NCI-H1105 (cell line): ENCODE measurements at regions not wholly inside any gene's neighbourhood (a gene's known extent, or its start where the extent isn't known, plus 50 kb on each side); places are given as distances from the start of the nearest gene placed in this dataset.

Source experiments
- DNase-seq: peaks from one replicate; lab custom pipeline; 2025; lab: John Stamatoyannopoulos, UW

DNA sequence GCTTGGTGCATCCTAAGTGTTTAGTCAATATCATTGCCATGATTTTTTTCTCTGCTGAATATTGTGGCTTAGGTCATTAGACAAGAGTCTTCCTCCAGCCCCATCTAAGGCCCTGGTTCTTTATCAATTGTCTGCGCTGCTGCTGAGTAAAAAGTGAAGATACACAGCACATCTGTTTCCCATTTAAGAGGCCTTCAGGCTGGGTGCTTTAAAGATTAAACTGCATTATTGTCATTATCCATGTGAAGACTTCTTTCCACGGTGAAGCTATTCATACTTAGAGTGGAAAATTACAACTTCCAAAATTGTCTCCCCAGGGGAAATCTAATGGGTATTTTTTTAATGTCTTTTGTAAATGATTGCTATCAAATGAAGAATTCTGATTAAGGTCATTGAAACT lies 719.8 kb upstream of the LRRC4C start:
- DNase-seq, result no peak

DNA sequence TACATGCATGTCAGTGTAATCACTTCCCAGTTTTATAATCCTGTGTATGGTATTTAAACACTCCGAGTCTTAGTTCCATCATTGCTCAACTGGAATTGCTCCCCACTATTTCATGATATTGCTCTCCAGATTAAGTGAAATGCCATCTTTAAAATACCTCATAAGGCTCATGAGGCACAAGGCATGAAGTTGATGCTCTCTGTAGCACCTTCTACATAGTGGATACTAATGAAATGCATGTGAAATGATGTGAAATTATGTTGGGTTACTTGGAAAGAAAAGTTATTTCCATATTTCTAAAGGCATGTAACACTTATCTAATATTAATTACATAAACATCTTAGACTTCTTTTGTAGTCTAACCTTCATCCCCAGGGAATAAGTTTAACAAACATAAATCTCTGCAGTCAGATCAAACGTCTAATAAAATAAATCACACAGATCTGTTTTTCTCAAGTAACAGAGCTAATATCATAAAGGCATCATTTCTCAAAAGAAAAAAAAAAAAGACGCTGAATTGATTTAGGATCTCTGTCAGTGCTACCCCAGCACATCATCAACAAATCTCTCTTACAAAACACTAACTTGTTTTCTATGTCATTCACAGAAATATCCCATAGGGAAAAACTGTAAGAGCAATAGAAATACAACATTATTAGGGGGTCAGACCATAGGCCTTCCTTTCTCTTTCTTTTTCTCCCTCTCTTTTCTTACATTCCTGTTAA lies 736.0 kb upstream of the LRRC4C start:
- DNase-seq, result no peak

DNA sequence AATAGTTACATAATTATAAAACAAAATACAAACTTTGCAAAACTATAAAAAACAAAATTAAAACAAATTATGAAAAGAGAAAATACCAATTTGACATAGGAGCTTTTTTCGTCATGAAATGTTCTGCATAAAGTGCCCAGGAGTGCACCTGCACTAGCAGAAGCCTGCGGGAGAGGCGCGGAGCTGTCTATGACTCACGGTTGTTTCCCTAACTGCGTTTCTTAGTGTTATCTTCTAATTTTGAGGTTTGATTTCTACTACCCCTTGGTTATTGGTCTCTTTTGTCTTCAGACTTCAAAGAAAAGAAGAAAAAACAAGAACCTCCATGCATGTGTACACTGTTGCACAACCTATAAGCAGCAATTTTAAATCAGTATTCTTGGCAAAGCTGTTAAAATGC lies 740.9 kb upstream of the LRRC4C start:
- no peak for DNase-seq

DNA sequence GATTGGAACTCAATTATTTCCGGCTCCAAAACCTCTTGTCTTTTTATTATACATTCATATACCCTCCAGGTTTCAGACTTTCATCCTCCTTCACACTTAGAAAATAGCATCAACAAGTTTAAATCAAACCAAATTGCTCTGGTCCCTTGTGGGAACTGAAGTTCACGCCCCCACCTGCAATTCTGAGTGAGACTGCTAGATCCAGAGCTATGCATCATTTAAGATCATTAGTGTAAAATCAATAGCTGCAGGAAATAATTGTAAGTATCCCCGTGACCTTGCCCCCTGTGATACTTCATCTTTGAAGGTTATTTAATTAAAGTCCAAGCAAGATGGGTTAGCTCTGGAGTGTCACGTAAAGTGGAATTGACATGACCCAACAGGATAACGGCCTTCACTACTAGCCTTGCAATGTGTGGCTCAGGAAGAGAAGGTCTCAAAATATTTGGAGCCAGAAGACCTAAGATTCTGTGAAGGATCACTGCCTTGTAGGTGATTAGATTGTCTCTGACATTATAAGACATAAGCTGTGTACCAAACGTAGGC lies 742.2 kb upstream of the LRRC4C start:
- no peak for DNase-seq

DNA sequence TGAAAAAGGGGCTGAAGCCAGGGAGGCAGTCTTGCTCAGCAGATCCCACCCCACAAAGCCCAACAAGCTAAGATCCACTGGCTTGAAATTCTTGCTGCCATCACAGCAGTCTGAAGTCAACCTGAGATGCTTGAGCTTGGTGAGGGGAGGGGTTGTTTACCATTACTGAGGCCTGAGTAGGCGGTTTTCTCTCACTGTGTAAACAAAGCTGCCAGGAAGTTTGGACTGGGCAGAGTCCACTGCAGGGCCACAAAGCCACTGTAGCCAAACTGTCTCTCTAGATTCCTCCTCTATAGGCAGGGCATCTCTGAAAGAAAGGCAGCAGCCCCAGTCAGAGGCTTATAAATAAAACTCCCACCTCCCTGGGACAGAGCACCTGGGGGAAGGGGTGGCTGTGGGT lies 746.1 kb upstream of the LRRC4C start:
- DNase-seq, result no peak

DNA sequence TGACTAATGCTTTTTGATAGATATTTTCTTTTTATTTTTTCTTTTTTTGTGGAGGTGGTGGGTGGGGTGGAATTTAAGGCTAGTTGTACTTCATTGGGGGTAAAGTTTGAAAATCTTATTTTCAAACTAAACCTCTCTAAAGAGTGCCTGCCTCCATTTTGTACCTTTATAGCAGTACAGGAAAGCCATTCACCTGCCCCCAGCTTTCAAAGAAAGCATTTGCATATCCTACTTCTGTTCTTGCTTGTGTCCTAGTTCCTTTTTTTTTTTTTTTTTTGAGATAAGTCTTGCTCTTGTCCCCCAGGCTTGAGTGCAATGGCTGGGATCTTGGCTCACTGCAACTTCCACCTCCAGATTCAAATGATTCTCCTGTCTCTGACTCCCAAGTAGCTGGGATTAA lies 766.2 kb upstream of the LRRC4C start:
- no peak for DNase-seq

DNA sequence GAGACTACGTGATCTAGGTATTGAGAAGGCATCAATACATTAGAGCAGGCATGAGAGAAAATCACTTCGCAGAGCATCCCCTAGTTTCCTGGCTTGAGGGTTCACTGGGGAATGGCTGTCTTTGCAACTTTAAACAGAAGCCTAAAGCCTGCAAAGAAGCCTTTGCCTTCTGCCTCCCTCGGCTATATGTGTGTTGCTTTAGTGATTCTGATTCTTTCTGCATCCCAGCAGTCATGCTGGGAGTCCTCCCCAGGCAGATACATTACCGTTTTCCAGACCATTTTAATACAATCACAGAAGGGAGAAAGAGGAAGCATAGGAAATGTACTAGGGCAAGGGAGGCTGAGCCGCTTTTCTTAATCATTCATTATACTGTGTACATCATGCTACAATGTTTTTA lies 773.2 kb upstream of the LRRC4C start:
- DNase-seq, result no peak

DNA sequence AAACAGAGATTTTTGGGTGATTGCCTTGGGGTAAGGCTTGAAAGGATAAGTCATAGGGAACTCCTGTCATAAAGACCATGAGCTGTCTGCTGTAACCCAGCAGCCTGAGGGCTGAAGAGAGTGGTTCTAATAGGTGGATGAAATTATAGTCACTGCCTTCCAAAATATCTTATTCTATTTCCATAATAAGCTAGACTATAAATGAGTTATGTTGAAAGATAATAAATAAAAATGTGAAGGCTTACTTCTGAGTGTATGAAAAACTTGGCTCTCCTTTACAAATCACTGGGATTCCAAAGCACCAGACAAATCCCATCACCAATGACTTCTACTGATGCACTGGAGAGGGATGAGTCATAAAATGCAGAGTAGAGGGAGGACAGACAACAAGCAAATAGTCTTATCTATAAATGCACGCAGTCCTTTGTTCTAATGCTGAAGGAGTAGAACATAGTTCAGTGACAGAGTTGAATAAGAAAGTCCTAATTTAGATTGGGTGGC lies 775.0 kb upstream of the LRRC4C start:
- no peak for DNase-seq

DNA sequence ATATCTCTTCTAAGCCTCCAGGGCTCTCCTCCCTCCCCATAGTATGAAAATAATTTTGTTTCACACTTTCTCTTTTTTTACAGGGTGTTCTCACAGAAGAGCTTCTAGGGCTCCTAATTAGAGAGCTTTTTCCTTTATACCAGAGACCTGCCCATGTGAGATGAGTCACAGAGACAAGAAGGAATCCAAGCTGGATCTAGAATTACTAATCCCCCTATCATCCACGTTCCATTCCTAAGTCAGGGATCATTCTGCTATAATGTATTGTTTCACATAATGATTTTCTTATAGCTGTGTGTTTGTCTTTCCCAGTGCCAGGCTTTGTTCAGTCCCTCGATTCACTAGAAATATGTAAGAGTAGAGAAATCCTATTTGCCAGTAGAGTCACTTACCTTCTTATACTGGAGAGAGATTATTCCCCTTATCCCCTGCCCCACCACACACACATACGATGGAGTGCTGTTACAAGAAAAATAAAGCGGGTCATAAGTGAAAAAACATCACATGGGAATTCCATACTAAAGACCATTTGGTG lies 778.3 kb upstream of the LRRC4C start:
- no peak for DNase-seq

DNA sequence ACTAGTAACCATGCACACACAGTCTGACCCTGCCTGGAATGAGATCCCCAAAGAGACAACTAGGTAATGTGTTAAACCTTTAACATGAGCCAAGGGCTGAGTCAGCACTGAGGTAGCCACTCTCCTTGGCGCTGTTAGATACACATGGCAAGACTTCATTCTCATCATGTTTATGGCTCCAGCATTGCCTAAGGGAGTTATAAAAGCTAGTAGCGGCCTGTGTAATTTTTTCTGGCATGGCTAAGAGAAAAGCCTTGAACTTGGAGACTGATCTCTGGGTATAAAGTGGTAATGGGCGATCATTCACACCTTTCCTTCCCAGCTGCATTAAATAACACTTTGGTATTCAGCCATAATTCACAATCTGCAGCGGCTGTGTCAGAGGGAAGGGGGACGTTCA lies 779.7 kb upstream of the LRRC4C start:
- no peak for DNase-seq

DNA sequence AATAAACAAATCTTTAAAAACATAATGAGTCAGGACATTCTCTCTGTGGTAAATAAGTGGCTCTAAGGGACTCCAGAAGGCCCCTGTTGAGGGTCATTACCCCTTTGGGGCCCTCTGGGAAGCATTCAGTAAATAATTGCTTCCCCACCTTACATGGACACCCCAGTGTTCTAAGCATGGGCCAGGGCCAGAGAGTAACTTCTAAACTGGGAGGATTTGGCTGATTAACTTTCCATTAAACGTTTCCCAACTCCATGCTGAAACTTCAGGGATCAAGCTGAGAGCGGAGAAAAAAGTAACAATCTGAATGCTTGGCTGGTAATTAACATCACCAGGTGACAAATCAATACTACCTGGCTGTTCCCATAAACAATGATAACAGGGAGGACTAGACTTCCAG lies 783.9 kb upstream of the LRRC4C start:
- no peak for DNase-seq

DNA sequence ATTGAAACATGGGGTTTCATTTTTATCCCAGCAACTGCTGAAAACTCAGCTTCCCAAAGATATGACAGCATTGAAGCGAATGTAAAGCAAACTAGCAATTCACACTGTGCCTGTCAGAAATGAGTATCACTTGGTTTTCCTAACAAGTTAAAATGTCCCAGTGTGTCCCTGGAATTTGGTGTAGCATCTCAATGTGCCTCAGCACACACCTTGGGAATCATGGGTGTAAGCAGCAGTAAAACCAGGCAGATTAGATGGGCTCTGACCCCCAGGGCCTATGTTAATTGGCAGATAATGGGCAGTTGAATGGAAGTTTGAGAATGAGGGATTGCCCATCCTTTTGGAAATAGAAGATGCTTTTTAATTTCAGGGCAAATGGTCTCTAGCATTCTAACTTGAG lies 784.9 kb upstream of the LRRC4C start:
- DNase-seq, result no peak

DNA sequence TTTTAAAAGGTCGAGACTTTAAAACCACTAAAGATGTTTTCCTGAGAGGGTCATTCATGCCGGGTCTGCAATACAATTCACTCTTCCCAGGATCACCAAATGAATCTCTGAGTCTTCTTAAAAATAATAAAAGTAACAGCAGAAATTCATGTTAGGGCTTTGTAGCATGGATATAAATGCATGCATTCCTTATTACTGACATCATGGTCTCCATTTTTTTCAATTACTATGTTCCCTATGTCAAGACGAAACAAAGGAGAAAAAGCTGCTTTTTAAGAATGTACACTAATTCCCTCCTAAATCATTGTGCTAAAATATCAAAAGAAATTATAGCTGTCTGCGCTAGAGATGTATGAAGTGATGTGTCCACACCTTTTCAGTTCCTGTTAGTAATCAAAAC lies 789.9 kb upstream of the LRRC4C start:
- no peak for DNase-seq

DNA sequence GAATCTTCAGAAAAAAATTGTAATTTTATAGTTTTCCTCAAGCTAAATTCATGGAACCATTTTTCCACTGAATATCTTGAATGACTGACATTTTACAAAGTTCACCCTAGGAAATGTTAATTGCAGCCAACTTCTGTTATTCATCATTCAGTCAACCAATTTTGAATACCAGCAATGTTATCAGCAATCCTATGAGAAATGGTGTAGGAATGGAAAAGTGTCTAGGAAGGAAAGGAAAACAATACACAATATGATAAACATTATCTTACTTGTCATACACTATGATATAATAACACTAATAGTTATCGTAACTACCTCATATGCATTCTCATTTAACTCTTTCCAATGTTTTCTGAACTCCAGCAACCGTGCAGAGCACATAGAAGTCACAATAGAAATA lies 790.5 kb upstream of the LRRC4C start:
- no peak for DNase-seq

DNA sequence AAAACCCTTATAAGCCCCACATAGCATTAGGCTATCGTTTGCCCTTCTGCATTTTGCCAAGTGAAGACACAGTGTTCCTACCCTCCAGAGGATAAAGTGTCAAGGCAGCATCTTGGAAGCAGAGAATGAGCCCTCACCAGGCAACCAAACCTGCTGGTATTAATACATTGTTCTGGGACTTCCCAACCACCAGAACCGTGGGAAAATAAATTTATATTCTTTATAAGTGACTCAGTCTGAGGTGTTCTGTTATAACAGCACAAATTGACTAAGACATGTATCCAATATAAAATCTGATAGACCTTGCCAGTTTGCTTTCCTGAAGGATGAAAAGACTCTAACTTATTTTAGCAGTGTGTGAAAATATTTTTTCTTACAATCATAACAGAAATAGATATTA lies 792.5 kb upstream of the LRRC4C start:
- DNase-seq, result no peak

DNA sequence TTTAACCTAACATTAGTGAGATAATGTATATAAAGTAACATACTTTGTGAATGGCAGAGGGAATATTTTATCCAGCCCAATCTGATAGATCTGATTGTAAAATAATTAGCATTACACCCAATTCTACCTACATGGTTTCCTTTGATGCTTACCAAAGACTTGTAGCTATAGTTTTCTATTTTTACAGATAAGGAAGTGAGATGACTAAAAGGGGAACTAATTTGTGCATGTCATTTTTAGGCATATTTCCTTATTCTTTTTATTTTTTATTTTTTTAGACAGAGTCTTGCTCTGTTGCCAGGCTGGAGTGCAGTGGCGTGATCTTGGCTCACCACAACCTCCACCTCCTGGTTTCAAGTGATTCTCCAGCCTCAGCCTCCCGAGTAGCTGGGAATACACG lies 793.7 kb upstream of the LRRC4C start:
- DNase-seq, result no peak

DNA sequence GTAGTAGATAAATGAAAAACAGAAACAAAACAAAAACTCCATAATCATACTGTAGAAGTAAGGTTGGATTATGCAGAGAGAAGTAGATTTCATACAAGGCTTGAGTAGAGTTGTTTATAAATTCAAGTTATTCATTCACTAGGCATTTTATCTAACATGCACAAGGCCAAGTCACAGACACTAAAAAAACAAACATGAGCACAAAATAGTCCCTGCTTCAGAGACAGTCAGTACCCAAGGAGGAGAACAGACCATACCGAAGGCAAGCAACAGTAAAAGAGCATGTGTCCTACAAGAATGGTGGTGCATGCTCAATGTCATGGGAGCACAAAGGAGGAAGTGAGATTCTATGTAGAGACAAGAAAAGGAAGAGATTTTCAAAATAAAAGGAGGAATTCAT lies 796.5 kb upstream of the LRRC4C start:
- no peak for DNase-seq

DNA sequence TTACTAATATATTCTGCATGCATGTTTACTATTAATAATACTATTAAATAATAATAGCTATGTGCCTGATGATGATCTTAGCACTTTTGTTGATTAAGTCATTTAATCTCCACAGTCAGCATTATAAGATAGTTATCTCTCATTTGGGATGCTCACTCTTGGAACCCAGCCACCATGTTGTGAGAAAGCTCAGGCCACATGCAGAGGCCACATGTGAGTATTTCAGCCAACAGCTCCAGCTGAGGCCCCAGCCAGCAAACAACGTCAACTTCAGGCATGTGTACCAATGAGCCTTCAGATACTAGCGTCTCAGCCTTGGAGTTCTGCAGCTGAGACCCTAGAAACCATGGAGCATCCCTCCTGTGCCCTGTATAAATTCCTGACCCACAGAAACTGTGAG lies 798.1 kb upstream of the LRRC4C start:
- no peak for DNase-seq

DNA sequence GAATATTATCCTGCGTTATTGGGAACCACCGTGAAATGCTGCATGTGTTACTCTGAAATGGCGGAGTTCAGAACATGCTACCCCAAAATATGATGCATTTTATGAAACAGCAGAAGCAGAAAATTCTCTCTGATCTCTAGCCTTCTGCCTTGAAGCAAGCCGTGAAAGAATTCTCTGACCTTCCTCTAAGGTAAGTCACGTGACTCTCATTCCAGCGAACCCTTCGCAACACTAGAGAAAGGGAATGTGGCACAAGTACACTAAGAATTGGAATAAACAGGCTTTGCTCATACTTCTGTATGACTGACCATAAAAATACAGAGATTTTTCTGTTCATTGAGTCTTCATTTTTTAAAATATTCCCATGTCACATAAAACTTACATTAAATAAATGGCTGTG lies 805.6 kb upstream of the LRRC4C start:
- DNase-seq, result no peak

DNA sequence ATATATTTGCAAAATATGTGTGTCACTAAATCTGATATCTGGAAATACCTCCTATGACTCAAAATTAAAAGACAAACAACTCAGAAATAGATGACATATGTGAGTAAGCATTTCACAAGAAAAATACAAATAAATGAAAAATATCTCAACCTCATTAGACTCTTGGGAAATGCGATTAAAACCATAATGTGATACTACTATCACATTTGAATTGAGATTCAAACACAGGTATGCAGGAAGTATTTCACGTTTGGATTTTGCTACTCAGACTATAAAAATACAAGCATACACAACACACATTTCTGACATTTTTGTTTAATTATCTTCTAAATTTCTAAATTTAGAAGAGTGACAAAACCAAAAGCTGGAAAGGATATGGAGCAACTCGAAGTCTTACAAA lies 811.9 kb upstream of the LRRC4C start:
- DNase-seq, result no peak

DNA sequence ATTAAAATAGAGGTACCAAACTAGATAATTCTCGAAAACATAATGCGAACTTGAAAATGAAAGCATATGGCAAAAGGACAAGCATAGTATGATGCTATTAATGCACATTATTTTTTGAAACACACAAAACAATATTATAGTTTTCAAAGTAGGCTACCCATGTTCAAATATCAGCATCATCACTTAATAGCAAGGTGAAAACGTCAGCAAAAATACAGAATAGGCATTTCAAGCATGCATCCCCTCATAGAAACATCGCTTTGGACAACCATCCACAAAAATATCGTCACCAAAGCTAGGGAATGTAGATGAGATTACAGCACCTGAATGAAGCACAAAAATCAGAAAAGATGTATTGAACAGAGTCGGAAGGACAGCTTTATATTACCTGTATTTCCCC lies 814.5 kb upstream of the LRRC4C start:
- DNase-seq, result no peak

DNA sequence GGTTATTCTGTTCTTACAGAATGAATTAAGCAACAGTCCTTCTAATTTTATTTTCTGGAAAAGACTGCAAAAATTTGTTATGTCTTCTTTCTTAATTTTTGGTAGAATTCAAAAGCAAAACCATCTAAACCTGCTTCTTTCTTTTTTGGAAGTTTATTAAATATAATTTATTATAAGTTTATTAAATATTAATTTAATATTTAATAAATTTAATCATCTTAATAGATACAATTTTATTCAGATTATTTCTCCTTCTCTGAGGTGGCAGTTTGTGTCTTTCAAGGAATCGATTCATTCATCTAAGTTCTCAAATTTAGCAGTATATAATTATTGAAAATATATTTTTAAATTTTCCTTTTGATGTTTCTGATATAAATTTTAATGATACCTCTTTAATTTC lies 837.5 kb upstream of the LRRC4C start:
- no peak for DNase-seq

DNA sequence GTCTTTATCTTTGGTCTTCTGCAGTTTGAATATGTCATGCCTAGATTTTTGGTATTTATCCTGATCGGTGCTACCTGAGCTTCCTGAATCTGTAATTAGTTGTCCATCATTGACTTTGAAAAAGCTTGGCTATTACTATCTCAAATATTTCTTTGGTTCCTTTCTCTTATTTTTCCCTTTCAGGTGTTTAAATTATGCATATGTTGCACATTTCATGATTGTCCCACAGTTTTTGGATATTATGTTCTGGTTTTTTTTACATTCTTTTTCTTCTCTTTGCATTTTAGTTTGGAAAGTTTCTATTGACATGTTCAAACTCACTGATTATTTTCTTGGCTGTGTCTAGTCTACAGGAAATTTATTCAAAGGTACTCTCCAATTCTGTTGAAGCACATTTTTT lies 840.3 kb upstream of the LRRC4C start:
- DNase-seq, result no peak

DNA sequence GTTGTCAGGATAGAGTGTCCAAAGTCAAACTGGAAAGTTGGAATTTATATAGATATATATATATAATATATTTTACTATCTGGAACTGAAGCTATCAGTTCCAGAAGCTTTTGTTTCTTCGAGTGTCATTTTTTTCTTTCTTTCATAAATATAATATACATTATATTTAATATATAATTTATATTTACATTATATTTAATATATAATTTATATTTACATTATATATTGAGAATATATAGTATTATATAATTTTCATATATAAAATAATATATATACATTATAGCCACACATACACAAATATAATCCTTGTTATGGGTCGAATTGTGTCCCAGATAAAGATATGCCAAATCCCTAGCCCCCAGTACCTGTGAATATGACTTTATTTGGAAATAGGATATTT lies 842.3 kb upstream of the LRRC4C start:
- no peak for DNase-seq
